KMS-11 (cell line): ENCODE measurements at regions not wholly inside any gene's neighbourhood (a gene's known extent, or its start where the extent isn't known, plus 50 kb on each side); places are given as distances from the start of the nearest gene placed in this dataset.

Experiments used
- H2AFZ ChIP-seq: fragments of 200-600 bp; sonication (generic); 2 replicates; pipeline ENCODE4 v1.6.1; 2016; ENCODE audit warnings: antibody characterized with exemption, mixed run types, low read depth
- H3K27ac ChIP-seq: fragments of 200-600 bp; sonication (generic); 2 replicates; pipeline ENCODE4 v1.6.1; 2016; ENCODE audit warnings: mild to moderate bottlenecking, mixed run types
- H3K27me3 ChIP-seq: fragments of 200-600 bp; sonication (generic); 2 replicates; pipeline ENCODE4 v1.6.1; 2017; ENCODE audit warnings: mild to moderate bottlenecking, low read depth, mixed run types, moderate library complexity; ENCODE audit not compliant: insufficient read depth
- H3K36me3 ChIP-seq: fragments of 200-600 bp; sonication (generic); 2 replicates; pipeline ENCODE4 v1.6.1; 2017; ENCODE audit warnings: mild to moderate bottlenecking, mixed run types; ENCODE audit not compliant: insufficient read depth
- H3K4me1 ChIP-seq: fragments of 200-600 bp; sonication (generic); 2 replicates; pipeline ENCODE4 v1.6.1; 2016; ENCODE audit warnings: mild to moderate bottlenecking, low read depth, mixed run types; ENCODE audit not compliant: poor library complexity, severe bottlenecking
- H3K4me2 ChIP-seq: fragments of 200-600 bp; sonication (generic); 2 replicates; pipeline ENCODE4 v1.7.0; 2016; ENCODE audit warnings: mild to moderate bottlenecking, mixed run types
- H3K4me3 ChIP-seq: fragments of 200-600 bp; sonication (generic); IDR thresholded peaks from 2 replicates; pipeline ENCODE4 v1.6.1; 2017; ENCODE audit warnings: low read depth, low read length, mixed read lengths; ENCODE audit not compliant: insufficient read depth
- H3K79me2 ChIP-seq: fragments of 200-600 bp; sonication (generic); 2 replicates; pipeline ENCODE4 v1.6.1; 2016; ENCODE audit warnings: low read depth, mixed run types; ENCODE audit not compliant: insufficient read depth
- H3K9ac ChIP-seq: fragments of 200-600 bp; sonication (generic); 2 replicates; pipeline ENCODE4 v1.6.1; 2016; ENCODE audit warnings: mild to moderate bottlenecking, mixed run types
- H4K20me1 ChIP-seq: fragments of 200-600 bp; sonication (generic); 2 replicates; pipeline ENCODE4 v1.6.1; 2016; ENCODE audit warnings: mild to moderate bottlenecking, mixed run types; ENCODE audit not compliant: insufficient read depth
- CTCF ChIP-seq: fragments of 200-600 bp; sonication (generic); conservative IDR thresholded peaks from 2 replicates; pipeline ENCODE4 v1.6.1; 2017; ENCODE audit warnings: low read depth, mild to moderate bottlenecking, antibody characterized with exemption, low read length, moderate library complexity, mixed read lengths

GRCh38 chr3:186477876-186478275, 66.3 kb downstream of the CRYGS start:
- H3K4me3 ChIP-seq, result no peak overlapping the region
- no peak overlapping the region for H3K27ac ChIP-seq
- no peak overlapping the region for H3K4me2 ChIP-seq
- no peak overlapping the region for H3K9ac ChIP-seq
- no peaks in the 10 kb centered on the region for H3K79me2 ChIP-seq
- H3K4me1 ChIP-seq, result no peaks in the 10 kb centered on the region
- no peak for TF ChIP-seq CTCF
- no peak overlapping the region for H2AFZ ChIP-seq
- no peaks in the 10 kb centered on the region for H3K36me3 ChIP-seq
- no peaks in the 10 kb centered on the region for H3K27me3 ChIP-seq
- H4K20me1 ChIP-seq, result no peaks in the 10 kb centered on the region

GRCh38 chr3:186477033-186477432, 67.1 kb downstream of the CRYGS start:
- H3K4me2 ChIP-seq, result no peak overlapping the region

GRCh38 chr3:186476541-186476940, 67.6 kb downstream of the CRYGS start:
- no peak overlapping the region for H3K27ac ChIP-seq

More at GRCh38 chr3:186477033-186477432, 67.1 kb downstream of the CRYGS start:
- Histone ChIP-seq H4K20me1 (no peaks in the 10 kb centered on the region), H3K27me3 (no peaks in the 10 kb centered on the region), H2AFZ (no peak overlapping the region), H3K27ac (no peak overlapping the region), H3K4me3 (no peak overlapping the region), H3K36me3 (no peaks in the 10 kb centered on the region), H3K9ac (no peak overlapping the region), H3K79me2 (no peaks in the 10 kb centered on the region), H3K4me1 (no peaks in the 10 kb centered on the region)
- TF ChIP-seq CTCF, result no peak

GRCh38 chr3:186476044-186476468, 68.1 kb downstream of the CRYGS start:
- no peak overlapping the region for H2AFZ ChIP-seq

More at GRCh38 chr3:186476541-186476940, 67.6 kb downstream of the CRYGS start:
- no peak overlapping the region for H3K4me2 ChIP-seq
- H3K4me1 ChIP-seq, result no peaks in the 10 kb centered on the region
- no peaks in the 10 kb centered on the region for H3K27me3 ChIP-seq
- TF ChIP-seq CTCF, result no peak
- no peak overlapping the region for H3K9ac ChIP-seq
- H2AFZ ChIP-seq, result no peak overlapping the region
- H3K79me2 ChIP-seq, result no peaks in the 10 kb centered on the region
- H3K4me3 ChIP-seq, result no peak overlapping the region
- H4K20me1 ChIP-seq, result no peaks in the 10 kb centered on the region
- no peaks in the 10 kb centered on the region for H3K36me3 ChIP-seq

More at GRCh38 chr3:186476044-186476468, 68.1 kb downstream of the CRYGS start:
- no peak for TF ChIP-seq CTCF
- Histone ChIP-seq H3K79me2 (no peaks in the 10 kb centered on the region), H3K4me3 (no peak overlapping the region), H3K4me1 (no peaks in the 10 kb centered on the region), H3K36me3 (no peaks in the 10 kb centered on the region), H3K27ac (no peak overlapping the region), H3K27me3 (no peaks in the 10 kb centered on the region), H3K9ac (no peak overlapping the region), H3K4me2 (no peak overlapping the region), H4K20me1 (no peaks in the 10 kb centered on the region)
